IMR-90 (cell line): ENCODE measurements at regions not wholly inside any gene's neighbourhood (a gene's known extent, or its start where the extent isn't known, plus 50 kb on each side); places are given as distances from the start of the nearest gene placed in this dataset.

ENCODE experiments used
- ATAC-seq: fragments of 200-7000 bp; cut with Tn5 transposase; 2 replicates; pipeline ENCODE4 v1.9.1; 2020; ENCODE audit warnings: low read depth, mild to moderate bottlenecking, moderate library complexity
- BruUV-seq: library from RNA; stranded (reverse); fragments of 400-500 nt; replicated peaks from 2 replicates; lab custom pipeline; 2021; lab: Mats Ljungman, UMichigan
- CTCF ChIA-PET: fragments of 300-600 bp; formaldehyde crosslinking; extraction: SDS; loops from one replicate; lab custom pipeline; 2021; ENCODE audit warnings: antibody characterized with exemption; lab: Yijun Ruan, JAX
- POLR2A ChIA-PET: fragments of 300-600 bp; sonication (Branson Sonifier 250); formaldehyde crosslinking; loops from one replicate; lab custom pipeline; 2022; ENCODE audit warnings: antibody characterized with exemption; ENCODE audit not compliant: unreplicated experiment; lab: Charles Lee
- DNase-seq: peaks from one replicate; pipeline ENCODE4 v3.0.0; 2013
- H2AFZ ChIP-seq: replicated peaks from 2 replicates; pipeline ENCODE3; 2013; ENCODE audit warnings: low read length, mild to moderate bottlenecking; ENCODE audit not compliant: poor library complexity
- H2AK5ac ChIP-seq: 2 replicates; pipeline ENCODE4 v1.6.1; 2013; ENCODE audit warnings: low read depth, low read length, inconsistent platforms
- H2AK9ac ChIP-seq: replicated peaks from 2 replicates; pipeline ENCODE3; 2013; ENCODE audit warnings: mild to moderate bottlenecking, low read depth, low read length, moderate library complexity; ENCODE audit not compliant: poor library complexity
- H2BK120ac ChIP-seq: 2 replicates; pipeline ENCODE4 v1.6.1; 2013; ENCODE audit warnings: low read depth, low read length, inconsistent platforms
- H2BK15ac ChIP-seq: 3 replicates; pipeline ENCODE4 v1.6.1; 2013; ENCODE audit warnings: low read depth, low read length, inconsistent platforms
- H2BK20ac ChIP-seq: 2 replicates; pipeline ENCODE4 v1.6.1; 2013; ENCODE audit warnings: low read depth, mild to moderate bottlenecking, inconsistent platforms, low read length, moderate library complexity
- H2BK5ac ChIP-seq: 2 replicates; pipeline ENCODE4 v1.6.1; 2013; ENCODE audit warnings: mild to moderate bottlenecking, low read depth, low read length, inconsistent platforms; ENCODE audit not compliant: poor library complexity, severe bottlenecking
- H3K14ac ChIP-seq: replicated peaks from 2 replicates; pipeline ENCODE4 v1.6.1; 2013; ENCODE audit warnings: low read depth, low read length, inconsistent platforms
- H3K18ac ChIP-seq: 2 replicates; pipeline ENCODE4 v1.6.1; 2013; ENCODE audit warnings: low read depth, low read length, control low read depth
- H3K23ac ChIP-seq: 2 replicates; pipeline ENCODE4 v1.6.1; 2013; ENCODE audit warnings: low read depth, low read length, inconsistent platforms
- H3K27ac ChIP-seq: 2 replicates; pipeline ENCODE4 v1.5.1; 2013; ENCODE audit warnings: mild to moderate bottlenecking, control low read depth, low read length; ENCODE audit not compliant: insufficient read depth
- H3K27me3 ChIP-seq: 2 replicates; pipeline ENCODE4 v1.6.1; 2013; ENCODE audit warnings: low read length; ENCODE audit not compliant: control insufficient read depth, insufficient read depth
- H3K36me3 ChIP-seq: 2 replicates; pipeline ENCODE4 v1.6.1; 2013; ENCODE audit warnings: low read length, mixed read lengths; ENCODE audit not compliant: control insufficient read depth, insufficient read depth
- H3K4ac ChIP-seq: 2 replicates; pipeline ENCODE4 v1.6.1; 2013; ENCODE audit warnings: low read depth, low read length, inconsistent platforms
- H3K4me1 ChIP-seq: 2 replicates; pipeline ENCODE4 v1.6.1; 2013; ENCODE audit warnings: low read length, mixed read lengths; ENCODE audit not compliant: control insufficient read depth, insufficient read depth
- H3K4me2 ChIP-seq: 2 replicates; pipeline ENCODE4 v1.6.1; 2013; ENCODE audit warnings: low read depth, mild to moderate bottlenecking, control low read depth, low read length, moderate library complexity
- H3K4me3 ChIP-seq: 2 replicates; pipeline ENCODE4 v1.5.1; 2013; ENCODE audit warnings: low read depth, mild to moderate bottlenecking, control low read depth, low read length, moderate library complexity; ENCODE audit not compliant: insufficient read depth
- H3K56ac ChIP-seq: 2 replicates; pipeline ENCODE4 v1.6.1; 2013; ENCODE audit warnings: low read length, inconsistent platforms; ENCODE audit not compliant: insufficient read depth; ENCODE audit errors: extremely low read depth
- H3K79me1 ChIP-seq, 2 experiments: 2 replicates each; pipeline ENCODE4 v1.6.1; 2013; ENCODE audit warnings: low read length in 2 of 2, inconsistent platforms in 1 of 2, low read depth in 1 of 2
- H3K9ac ChIP-seq: 2 replicates; pipeline ENCODE4 v1.6.1; 2013; ENCODE audit warnings: low read depth, low read length, control low read depth
- H3K9me1 ChIP-seq: 2 replicates; pipeline ENCODE4 v1.6.1; 2013; ENCODE audit warnings: low read length, inconsistent platforms; ENCODE audit not compliant: insufficient read depth
- H3K9me3 ChIP-seq: 2 replicates; pipeline ENCODE4 v1.6.1; 2013; ENCODE audit warnings: low read length; ENCODE audit not compliant: control insufficient read depth, insufficient read depth
- H4K20me1 ChIP-seq: 2 replicates; pipeline ENCODE4 v1.6.1; 2013; ENCODE audit warnings: low read length, inconsistent platforms; ENCODE audit not compliant: insufficient read depth
- H4K5ac ChIP-seq: 2 replicates; pipeline ENCODE4 v1.6.1; 2013; ENCODE audit warnings: mild to moderate bottlenecking, low read depth, low read length, control low read depth
- H4K8ac ChIP-seq, 2 experiments: 2 replicates each; pipeline ENCODE4 v1.6.1; 2013; ENCODE audit warnings: low read depth in 2 of 2, low read length in 2 of 2, control low read depth in 1 of 2, inconsistent platforms in 1 of 2
- H4K91ac ChIP-seq: 2 replicates; pipeline ENCODE4 v1.6.1; 2013; ENCODE audit warnings: low read depth, low read length, inconsistent platforms; ENCODE audit not compliant: insufficient read depth
- CEBPB ChIP-seq: IDR thresholded peaks from 2 replicates; pipeline ENCODE4 v1.6.1; 2012; ENCODE audit warnings: low read depth, low read length, improper control_type of control experiment
- CTCF ChIP-seq: conservative IDR thresholded peaks from 2 replicates; pipeline ENCODE4 v1.5.1; 2012; ENCODE audit warnings: mild to moderate bottlenecking, low read depth, low read length, improper control_type of control experiment
- MAZ ChIP-seq: IDR thresholded peaks from 2 replicates; pipeline ENCODE4 v1.6.1; 2012; ENCODE audit warnings: low read depth, mild to moderate bottlenecking, low read length, improper control_type of control experiment, moderate library complexity, borderline replicate concordance
- NFE2L2 ChIP-seq: fragments of 150-350 bp; IDR thresholded peaks from 2 replicates; pipeline ENCODE4 v1.6.1; 2016; ENCODE audit warnings: low read depth, mild to moderate bottlenecking, low read length
- dilution Hi-C: fragments of 300-500 bp; cut with HindIII; formaldehyde crosslinking; loops from one replicate; pipeline ENCODE4 v1.14.3; 2018; ENCODE audit warnings: low sequenced_read_pairs; ENCODE audit not compliant: unreplicated experiment
- in situ Hi-C: fragments of 300-500 bp; cut with MboI; formaldehyde crosslinking; loops from 3 replicates; pipeline ENCODE4 v1.14.3; 2019; ENCODE audit warnings: low sequenced_read_pairs, inconsistent platforms, mixed read lengths
- intact Hi-C: fragments of 100-400 bp; cut with micrococcal nuclease; formaldehyde crosslinking; loops from 2 replicates; pipeline ENCODE4 v1.10.0; 2022

GRCh38 chr12:114254998-114255397 lies 150.9 kb downstream of the TBX5 start:
- Histone ChIP-seq H2BK120ac (no peak overlapping the region), H2AK9ac (no peak overlapping the region), H3K18ac (no peak overlapping the region), H3K36me3 (no peaks in the 10 kb centered on the region), H4K91ac (no peak overlapping the region), H3K4me3 (no peak overlapping the region), H3K27me3 (no peaks in the 10 kb centered on the region; the same call in 1 of the 2 replicates), H2BK5ac (no peak overlapping the region), H3K79me1 (no peaks in the 10 kb centered on the region), H3K27ac (no peak overlapping the region), H2AK5ac (no peak overlapping the region), H3K9me3 (no peaks in the 10 kb centered on the region), H3K14ac (no peak overlapping the region), H3K9me1 (no peaks in the 10 kb centered on the region), H4K20me1 (no peaks in the 10 kb centered on the region), H2BK15ac (no peak overlapping the region), H3K56ac (no peak overlapping the region), H4K8ac (no peak overlapping the region), H3K23ac (no peak overlapping the region), H2AFZ (no peak overlapping the region), H3K9ac (no peak overlapping the region), H4K5ac (no peak overlapping the region), H3K4me1 (no peaks in the 10 kb centered on the region), H3K4ac (no peak overlapping the region), H2BK20ac (no peak overlapping the region), H3K4me2 (no peak overlapping the region)
- dilution Hi-C loops (no loop called here), intact Hi-C loops (no loop called here), in situ Hi-C loops (no loop called here)
- TF ChIP-seq MAZ = no peak
- no peak for TF ChIP-seq NFE2L2
- no peak for TF ChIP-seq CEBPB
- TF ChIP-seq CTCF = no peak
- no TSS peak for BruUV-seq
- no peak for ATAC-seq
- DNase-seq = no peak
- CTCF ChIA-PET = interaction anchor here (1.0 kb wide), 1 partner anchor 13 kb away, joined by 3 read pairs; no protein-coding TSS in a partner anchor
- POLR2A ChIA-PET = no interaction called here
